ENCODE measurements at regions not wholly inside any gene's neighbourhood (a gene's known extent, or its start where the extent isn't known, plus 50 kb on each side); places are given as distances from the start of the nearest gene placed in this dataset.
"Not testable (repeated sequence)": the region's sequence is repeated elsewhere in the genome, so short reads cannot be mapped to it uniquely, and the experiment has no call there.

- DNase-seq, result no peak
Measured at GRCh38 chr5:154542581-154542980, 64.6 kb upstream of the HAND1 start.

- no peak for DNase-seq
Measured at GRCh38 chr5:154542000-154542399, 64.0 kb upstream of the HAND1 start.

- DNase-seq, result no peak
Measured at GRCh38 chr5:154541553-154541952, 63.5 kb upstream of the HAND1 start.

GRCh38 chr5:154540600-154540999, 62.6 kb upstream of the HAND1 start:
- DNase-seq, result no peak

GRCh38 chr5:154538492-154538891, 60.5 kb upstream of the HAND1 start:
- no peak for DNase-seq

- DNase-seq, result not testable (repeated sequence)
Measured at GRCh38 chr5:154536439-154536838, 58.4 kb upstream of the HAND1 start.

- DNase-seq, result no peak
Measured at GRCh38 chr5:154535535-154535934, 57.5 kb upstream of the HAND1 start.

GRCh38 chr5:154534457-154535050, 56.5 kb upstream of the HAND1 start:
- DNase-seq, result no peak

- no peak for DNase-seq
Measured at GRCh38 chr5:154529282-154529681, 51.3 kb upstream of the HAND1 start.

GRCh38 chr5:154528005-154528594, 50.1 kb upstream of the HAND1 start:
- no peak for DNase-seq
